HCEC 1CT (cell line): ENCODE measurements at regions not wholly inside any gene's neighbourhood (a gene's known extent, or its start where the extent isn't known, plus 50 kb on each side); places are given as distances from the start of the nearest gene placed in this dataset.
"Not testable (repeated sequence)": the region's sequence is repeated elsewhere in the genome, so short reads cannot be mapped to it uniquely, and the experiment has no call there.

Source experiments
- DNase-seq: peaks from one replicate; pipeline ENCODE4 v3.0.0-alpha.2; 2017

GRCh38 chr10:23777153-23777552 is 338.3 kb downstream of the OTUD1 start:
- DNase-seq: no peak

GRCh38 chr10:23779301-23779700 is 340.4 kb downstream of the OTUD1 start:
- no peak for DNase-seq

- no peak for DNase-seq
Observed at GRCh38 chr10:23780331-23780730, 341.5 kb downstream of the OTUD1 start.

DNA sequence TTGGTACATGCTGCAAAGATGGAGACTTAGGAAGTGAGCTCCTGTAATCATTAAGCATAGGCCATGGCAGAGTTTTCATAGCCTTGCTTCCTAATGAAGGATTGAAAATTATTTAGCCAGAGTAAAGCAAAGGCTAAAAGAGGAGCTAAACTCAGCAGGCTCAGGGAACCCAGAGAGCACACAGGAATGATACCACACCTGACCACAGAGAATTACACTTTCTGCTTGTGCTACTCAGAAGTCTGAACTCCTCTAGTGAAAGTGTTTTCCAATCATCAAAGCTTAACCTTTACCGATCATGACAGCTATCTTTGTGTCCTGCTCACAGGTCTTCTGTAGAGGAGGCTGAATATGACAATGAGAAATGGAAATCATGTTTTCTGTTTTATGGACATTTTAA is 347.7 kb downstream of the OTUD1 start:
- no peak for DNase-seq

GRCh38 chr10:23793577-23793976 is 354.7 kb downstream of the OTUD1 start:
- no peak for DNase-seq

GRCh38 chr10:23797452-23797851 is 358.6 kb downstream of the OTUD1 start:
- DNase-seq: not testable (repeated sequence)

GRCh38 chr10:23804125-23804524 is 365.2 kb downstream of the OTUD1 start:
- no peak for DNase-seq

DNA sequence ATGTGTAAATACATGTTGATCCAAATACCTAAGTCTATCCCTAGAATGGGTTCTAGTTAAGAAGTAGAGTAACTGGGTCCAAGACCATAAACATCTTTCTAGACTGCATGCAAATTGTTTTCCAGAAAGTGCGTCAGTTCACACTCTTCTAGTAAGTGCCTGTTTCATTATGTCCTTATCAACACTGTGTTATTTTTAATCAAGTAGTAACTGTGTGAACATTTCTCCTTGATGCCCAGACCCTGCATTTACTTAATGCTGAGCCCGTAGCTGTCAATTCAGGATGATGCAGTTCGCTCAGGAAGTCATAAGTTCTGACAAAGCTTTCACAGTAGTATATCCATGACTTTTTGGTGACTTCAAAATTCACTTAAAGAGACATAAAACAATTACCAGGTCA is 374.8 kb downstream of the OTUD1 start:
- DNase-seq: no peak

GRCh38 chr10:23818484-23818883 is 379.6 kb downstream of the OTUD1 start:
- DNase-seq: no peak

DNA sequence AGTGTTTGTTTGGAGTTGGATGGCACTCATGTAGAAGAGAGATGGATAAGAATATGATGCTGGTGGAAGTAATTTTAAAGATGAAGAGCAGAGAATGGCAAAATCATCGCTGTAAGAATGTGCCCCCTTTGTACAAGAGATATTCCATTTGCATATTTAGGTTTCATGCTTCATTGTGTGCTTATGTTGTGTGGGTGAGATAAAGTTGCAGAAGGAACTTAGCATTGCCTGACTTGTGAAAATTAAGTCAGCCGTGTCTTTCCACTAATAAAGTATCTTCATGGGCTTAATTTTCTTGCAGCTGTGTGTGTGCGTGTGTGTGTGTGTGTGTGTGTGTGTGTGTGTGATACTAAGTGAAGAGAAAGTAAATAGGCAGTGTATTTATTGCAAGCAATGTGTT is 381.9 kb downstream of the OTUD1 start:
- no peak for DNase-seq

DNA sequence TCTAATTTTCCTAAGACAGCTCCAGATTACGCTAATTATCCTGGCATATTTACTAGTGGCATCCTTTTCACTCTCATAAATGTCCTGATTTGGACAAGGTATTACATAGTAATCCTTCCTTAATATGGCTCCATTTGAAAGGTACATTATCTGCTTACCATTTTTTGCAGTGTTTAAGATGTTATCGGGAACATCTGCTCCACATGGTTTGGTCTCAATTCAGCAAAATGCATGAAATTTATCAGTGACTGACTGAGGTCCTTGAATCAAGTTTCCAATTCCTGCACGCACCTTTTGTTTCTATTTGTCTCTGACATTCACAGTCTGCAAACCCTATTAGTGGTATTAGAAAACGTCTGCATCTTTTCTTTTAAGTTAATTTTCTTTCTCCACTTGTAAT is 384.1 kb upstream of the KIAA1217 start:
- DNase-seq: no peak

GRCh38 chr10:23826421-23826820 is 382.5 kb upstream of the KIAA1217 start:
- no peak for DNase-seq

DNA sequence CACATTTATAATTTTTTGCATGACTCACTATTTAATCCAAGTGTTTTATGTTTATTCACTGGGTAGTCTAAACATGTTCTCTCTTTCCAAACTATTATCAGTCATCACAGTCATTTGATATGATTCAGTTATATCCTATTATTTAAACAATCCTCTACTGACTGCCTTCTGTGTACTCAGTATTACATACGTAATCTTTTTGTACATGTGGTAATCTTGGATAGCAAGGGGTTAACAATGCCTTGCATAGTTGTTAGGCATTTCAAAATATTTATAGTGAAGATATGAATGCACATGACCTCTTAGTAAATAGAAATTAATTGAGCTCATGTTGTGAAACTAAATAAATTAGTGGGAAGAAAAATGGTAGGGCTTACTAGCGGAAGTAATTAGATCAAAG is 379.4 kb upstream of the KIAA1217 start:
- DNase-seq: no peak

DNA sequence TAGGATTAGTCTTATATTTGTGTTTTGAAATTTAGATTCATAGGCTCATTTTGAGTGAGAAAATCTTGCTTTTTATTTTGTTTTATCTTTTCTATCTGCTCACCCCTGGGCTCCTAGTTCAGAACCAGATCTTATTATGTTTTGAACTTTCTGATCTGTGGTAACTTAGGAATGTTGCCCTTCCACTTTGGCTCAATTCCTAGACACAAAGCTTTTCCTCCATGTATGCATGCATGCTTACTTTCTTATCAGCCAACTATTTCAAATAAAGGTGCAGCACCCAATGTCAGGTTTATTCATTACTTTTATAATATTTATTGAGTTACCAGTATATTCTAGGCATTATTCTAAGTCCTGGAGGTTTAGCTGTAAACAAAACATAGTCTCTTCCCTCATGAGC is 374.8 kb upstream of the KIAA1217 start:
- no peak for DNase-seq

GRCh38 chr10:23850631-23851030 is 358.3 kb upstream of the KIAA1217 start:
- no peak for DNase-seq

DNA sequence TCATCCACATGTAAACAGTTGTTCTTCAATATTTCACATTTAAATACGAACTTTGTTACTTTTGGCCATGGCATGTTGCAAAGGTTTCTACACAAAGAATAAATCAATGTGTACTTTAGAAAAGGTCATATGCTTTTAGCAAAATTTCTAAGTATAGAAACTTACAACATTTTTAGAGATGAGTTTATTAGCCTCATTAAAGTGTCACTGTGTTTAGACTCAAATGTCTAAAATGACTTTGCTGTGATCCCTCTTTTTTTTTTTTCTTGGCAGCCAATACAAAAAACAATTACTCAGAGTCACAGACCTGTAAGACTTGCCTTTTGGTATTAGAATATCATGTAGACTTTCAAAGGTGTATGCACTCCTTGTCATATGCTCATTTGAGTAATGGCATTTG is 349.3 kb upstream of the KIAA1217 start:
- no peak for DNase-seq

- no peak for DNase-seq
Observed at GRCh38 chr10:23864631-23865147, 344.2 kb upstream of the KIAA1217 start.

DNA sequence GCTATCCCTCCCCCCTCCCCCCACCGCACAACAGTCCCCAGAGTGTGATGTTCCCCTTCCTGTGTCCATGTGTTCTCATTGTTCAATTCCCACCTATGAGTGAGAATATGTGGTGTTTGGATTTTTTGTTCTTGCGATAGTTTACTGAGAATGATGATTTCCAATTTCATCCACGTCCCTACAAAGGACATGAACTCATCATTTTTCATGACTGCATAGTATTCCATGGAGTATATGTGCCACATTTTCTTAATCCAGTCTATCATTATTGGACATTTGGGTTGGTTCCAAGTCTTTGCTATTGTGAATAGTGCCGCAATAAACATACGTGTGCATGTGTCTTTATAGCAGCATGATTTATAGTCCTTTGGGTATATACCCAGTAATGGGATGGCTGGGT is 342.0 kb upstream of the KIAA1217 start:
- DNase-seq: not testable (repeated sequence)

GRCh38 chr10:23868121-23868520 is 340.8 kb upstream of the KIAA1217 start:
- no peak for DNase-seq

DNA sequence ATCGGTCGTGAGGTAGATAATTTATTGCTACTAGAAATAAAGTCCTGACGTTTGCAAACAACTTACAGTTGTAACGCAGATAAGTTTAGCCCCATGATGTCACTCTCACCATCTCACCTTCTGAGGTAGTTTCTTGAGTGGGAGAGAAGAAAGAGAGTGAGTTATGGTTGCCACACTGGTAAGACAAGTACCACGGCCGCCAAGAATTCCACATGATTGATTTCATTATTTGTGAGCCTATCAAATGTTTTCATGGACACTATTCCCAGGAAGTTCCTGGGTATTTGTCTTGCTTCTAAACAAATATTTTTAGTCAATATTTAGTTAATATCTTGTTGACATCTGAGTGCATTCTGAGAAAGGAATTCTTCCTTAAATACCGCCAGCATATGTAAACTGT is 339.4 kb upstream of the KIAA1217 start:
- DNase-seq: no peak

- DNase-seq: no peak
Observed at GRCh38 chr10:23869996-23870395, 338.9 kb upstream of the KIAA1217 start.

- no peak for DNase-seq
Observed at GRCh38 chr10:23870651-23871610, 338.0 kb upstream of the KIAA1217 start.

DNA sequence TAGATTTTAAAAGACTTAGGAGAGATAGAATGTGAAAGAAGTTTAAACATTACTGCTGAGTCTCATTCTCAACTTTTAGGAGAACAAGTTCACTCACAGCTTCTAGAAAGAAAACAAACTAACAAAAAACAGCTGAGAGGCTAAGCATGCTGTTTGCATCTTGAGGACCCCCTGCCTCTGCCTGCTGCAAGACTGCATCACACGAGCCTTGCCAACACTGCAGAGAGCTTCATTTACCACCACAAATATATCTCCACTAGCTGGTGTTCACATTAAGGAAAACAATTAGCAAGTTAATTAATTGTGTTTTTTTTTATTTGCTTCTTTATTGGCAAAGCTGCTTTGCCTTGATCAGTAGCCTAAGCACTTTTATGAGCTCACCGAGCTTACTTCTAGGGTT is 336.6 kb upstream of the KIAA1217 start:
- no peak for DNase-seq

GRCh38 chr10:23877791-23878320 is 331.1 kb upstream of the KIAA1217 start:
- no peak for DNase-seq
